GM19455 (cell line): ENCODE measurements at regions not wholly inside any gene's neighbourhood (a gene's known extent, or its start where the extent isn't known, plus 50 kb on each side); places are given as distances from the start of the nearest gene placed in this dataset.

Experiments used
- ATAC-seq: cut with Tn5 transposase; IDR thresholded peaks from one replicate; pipeline ENCODE4 v1.9.1; 2021; ENCODE audit not compliant: unreplicated experiment

DNA sequence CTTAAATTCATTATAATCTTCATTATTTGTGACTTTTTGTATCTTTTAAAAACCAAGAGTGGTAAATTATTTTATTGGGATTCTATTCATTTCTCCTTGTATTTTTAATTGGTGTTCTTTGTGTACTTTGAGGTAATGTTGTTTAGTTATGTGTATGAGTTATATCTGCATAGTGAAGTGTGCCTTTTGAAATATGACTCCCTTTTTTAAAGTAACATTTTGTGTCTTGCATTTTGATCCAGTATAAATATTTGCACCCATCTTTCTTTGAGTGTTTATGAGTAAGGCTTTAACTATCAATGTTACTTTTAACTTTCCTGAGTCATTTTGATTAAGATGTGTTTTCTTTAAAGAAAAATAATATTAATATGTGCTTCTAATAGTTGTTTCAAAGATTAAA lies 90.0 kb upstream of the MYOCD start:
- ATAC-seq, result no peak

DNA sequence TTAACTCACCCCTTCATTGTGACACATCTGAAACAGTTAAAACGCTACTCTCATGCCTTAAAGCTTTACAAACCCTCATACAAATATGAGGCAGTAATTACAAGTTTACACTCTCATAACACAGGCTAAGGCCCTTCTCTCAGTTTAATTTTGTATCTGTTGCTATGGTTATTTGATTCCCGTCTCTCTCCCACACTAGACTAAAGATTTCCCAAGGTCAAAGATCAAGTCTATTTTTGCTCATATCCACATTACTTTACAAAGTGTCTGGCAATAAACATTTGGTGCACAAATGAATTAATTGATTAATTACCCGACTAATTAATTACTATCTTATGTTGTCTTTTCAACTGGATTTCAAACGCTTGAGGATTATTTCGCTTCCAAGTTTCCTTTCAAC lies 86.4 kb upstream of the MYOCD start:
- ATAC-seq, result no peak

GRCh38 chr17:12580640-12581039 lies 85.0 kb upstream of the MYOCD start:
- ATAC-seq, result no peak

- no peak for ATAC-seq
Measured at GRCh38 chr17:12584727-12585126, 81.0 kb upstream of the MYOCD start.

DNA sequence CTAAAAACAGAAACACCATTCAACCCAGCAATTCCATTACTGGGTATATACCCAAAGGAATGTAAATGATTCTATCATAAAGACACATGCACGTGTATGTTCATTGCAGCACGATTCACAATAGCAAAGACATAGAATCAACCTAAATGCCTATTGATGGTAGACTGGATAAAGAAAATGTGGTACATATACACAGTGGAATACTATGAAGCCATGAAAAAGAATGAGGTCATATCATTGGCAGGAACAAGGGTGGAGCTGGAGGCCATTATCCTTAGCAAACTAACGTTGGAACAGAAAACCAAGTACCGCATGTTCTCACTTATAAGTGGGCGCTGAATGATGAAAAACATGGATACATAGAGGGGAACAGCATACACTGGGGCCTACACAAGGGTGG lies 77.2 kb upstream of the MYOCD start:
- ATAC-seq, result no peak

DNA sequence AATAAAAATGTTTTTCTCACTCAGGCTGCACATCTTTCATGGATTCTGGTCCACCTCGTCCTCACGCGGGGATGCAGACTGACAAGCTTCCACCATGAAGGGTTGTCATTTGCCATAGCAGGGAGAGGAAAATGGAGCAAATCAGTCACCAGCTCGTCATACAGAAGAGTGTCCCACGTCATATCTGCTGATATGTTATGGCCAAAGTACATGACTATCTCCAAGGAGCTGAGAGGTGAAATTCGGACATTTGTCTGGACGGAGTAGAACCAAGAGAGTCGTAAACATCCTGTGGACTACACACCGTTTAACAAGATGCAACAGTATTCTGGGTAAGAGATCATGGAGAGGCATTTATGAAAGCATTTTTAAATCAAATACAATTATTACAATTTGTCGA lies 75.3 kb upstream of the MYOCD start:
- no peak for ATAC-seq

DNA sequence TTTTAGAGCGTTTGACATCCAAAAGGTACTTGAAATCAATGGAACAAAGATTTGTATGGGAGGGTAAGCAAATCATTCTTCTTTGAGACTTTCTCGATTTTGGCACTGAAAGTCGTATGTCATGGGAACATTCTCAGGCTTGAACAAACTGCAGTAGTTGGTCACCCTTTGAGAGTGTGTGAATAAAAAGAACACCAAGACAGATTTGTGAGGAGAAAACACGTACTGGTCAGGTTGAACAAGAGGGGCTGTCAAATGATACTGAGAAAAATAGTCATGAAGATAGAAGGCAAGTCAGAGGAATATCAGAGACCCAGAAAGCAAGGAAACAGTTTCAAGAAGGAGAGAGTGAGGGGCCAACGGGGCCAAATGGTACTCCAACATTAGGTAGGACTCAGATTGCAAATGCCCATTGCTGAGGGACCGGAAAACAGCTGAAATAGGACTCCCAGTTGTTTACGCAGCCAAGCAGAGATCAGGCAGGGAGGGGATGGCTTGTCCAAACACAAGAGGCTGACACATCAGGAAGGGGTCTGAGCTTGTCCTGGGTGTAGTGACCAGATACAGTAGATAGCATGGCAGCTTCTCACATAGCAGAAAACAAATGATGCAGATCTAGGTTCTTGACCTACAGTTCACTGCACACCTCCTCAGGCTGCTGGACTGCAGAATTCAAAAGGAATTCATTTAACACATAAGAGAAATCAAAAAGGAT lies 74.5 kb upstream of the MYOCD start:
- no peak for ATAC-seq

DNA sequence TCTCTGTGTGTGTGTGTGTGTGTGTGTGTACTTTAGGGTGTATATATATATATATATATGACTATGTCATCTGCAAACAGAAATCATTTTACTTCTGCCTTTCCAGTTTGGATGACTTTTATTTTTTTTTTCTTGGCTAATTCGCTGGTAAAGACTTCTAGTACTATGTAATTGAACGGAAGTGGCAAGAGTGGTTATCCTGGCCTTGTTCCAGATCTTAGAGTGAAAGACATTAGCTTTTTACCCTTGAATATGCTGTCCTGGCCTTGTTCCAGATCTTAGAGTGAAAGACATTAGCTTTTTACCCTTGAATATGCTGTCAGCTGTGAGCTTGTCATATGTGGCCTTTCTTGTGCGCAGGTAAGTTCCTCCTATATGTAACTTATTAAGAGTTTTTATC lies 72.7 kb upstream of the MYOCD start:
- no peak for ATAC-seq

GRCh38 chr17:12596961-12597360 lies 68.7 kb upstream of the MYOCD start:
- ATAC-seq, result no peak

GRCh38 chr17:12597895-12598294 lies 67.8 kb upstream of the MYOCD start:
- no peak for ATAC-seq

DNA sequence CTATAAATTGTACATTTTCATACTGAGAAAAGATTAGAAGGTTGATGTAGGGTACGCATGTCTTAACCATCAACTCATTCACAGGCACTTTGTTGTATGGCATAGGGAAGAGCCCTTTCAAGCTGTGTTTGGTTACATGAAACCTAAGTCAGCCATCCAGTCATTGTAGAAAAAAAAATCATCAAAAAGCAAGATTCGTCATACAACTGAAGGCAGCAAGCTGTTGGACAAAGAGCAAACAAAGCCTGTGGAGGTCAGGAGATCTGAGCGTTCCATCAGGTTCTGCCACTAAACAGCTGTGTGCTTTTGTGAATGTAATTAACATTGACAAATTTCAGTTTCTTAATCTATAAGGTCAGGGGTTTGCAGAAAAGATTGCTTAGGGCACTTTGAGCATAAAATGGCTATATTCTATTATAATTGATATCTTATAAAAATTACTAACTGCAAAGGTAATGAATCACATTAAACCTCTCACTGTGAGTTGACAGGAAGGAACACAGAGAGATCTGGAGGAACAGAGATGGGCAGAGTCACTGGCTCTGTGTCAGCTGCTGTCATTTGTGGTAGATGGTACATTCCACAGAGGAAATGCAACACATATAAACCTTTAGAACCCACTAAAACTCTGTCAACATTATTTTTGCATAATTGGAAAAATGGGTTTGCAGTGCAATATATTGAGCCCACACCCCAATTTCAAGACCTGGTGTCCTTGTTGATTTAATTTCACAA lies 66.3 kb upstream of the MYOCD start:
- ATAC-seq, result no peak

DNA sequence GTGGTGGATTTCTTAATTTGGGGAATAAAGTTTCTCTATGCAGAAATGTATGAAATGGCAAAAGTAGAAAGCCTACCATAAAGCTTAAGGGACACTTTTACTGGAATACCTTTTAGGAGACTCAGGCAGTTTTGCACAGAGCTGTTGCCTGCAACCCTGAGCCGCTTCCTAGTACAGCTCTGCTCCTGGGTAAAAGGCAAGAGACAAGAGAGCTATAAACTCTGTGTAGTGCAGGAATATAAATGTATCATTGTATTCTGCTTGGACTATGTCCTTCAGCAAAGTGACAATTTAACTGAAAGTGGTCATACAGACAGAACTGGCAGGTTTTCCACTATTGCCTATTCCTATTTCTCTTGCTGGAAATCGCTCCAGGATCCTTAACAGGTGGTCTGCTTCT lies 65.3 kb upstream of the MYOCD start:
- no peak for ATAC-seq

GRCh38 chr17:12603566-12603965 lies 62.1 kb upstream of the MYOCD start:
- no peak for ATAC-seq

DNA sequence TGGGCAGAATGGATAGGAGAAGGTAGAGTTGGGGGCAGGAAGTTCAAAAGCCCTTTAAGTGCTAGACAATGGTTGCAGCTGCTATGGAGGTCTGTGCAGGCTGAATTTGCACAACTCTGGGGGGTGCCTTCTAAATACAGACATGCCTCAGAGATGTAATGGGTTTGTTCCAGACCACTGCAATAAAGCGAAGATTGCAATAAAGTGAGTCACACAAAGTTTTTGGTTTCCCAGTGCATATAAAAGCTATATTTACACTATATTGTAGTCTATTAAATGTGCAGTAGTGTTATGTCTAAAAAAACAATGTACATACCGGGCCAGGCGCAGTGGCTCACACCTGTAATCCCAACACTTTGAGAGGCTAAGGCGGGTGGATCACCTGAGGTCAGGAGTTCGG lies 60.5 kb upstream of the MYOCD start:
- ATAC-seq, result no peak

DNA sequence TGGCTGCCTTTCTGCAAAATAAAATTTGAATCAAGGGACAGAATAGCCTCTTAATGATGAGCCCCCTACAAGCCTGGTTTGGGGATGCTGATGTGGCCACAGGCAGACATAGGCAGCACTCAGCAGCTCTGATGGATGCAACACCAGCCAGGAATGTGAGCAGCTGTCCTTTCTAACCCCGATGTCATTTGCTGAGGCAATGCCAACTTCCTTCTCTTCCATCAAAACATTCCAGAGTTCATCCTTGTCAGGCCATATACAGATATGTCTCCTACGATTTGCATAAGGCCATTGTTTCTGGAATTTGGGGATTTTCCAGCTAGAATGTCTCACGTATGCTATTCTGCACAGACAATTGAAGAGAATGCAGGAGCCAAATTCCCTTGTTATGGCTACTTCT lies 52.1 kb upstream of the MYOCD start:
- ATAC-seq, result no peak
